ENCODE measurements at regions not wholly inside any gene's neighbourhood (a gene's known extent, or its start where the extent isn't known, plus 50 kb on each side); places are given as distances from the start of the nearest gene placed in this dataset.

GRCh38 chr2:41878056-41878455 lies 169.8 kb upstream of the PKDCC start:
- no peak for TF ChIP-seq POLR2AphosphoS5 (IDR thresholded peaks at IDR 0.05; ENCODE audit: low read depth, low read length)
- TF ChIP-seq POLR2A (IDR thresholded peaks at IDR 0.05; ENCODE audit: low read depth, low read length) = no peak
- no peak for TF ChIP-seq TAF1 (IDR thresholded peaks at IDR 0.05; ENCODE audit: low read depth, low read length)
- no peak for TF ChIP-seq SPI1 (IDR thresholded peaks at IDR 0.05; ENCODE audit: low read depth, low read length)
- no peak for TF ChIP-seq PAX5 (IDR thresholded peaks at IDR 0.05; ENCODE audit: insufficient read depth, low read length, severe bottlenecking)
- no peak for TF ChIP-seq POU2F2 (IDR thresholded peaks at IDR 0.05; ENCODE audit: low read depth, low read length)
